Kidney epithelial cell (primary cell): ENCODE measurements at regions not wholly inside any gene's neighbourhood (a gene's known extent, or its start where the extent isn't known, plus 50 kb on each side); places are given as distances from the start of the nearest gene placed in this dataset.
"Not testable (repeated sequence)": the region's sequence is repeated elsewhere in the genome, so short reads cannot be mapped to it uniquely, and the experiment has no call there.

ENCODE experiments used
- DNase-seq: peaks from one replicate; pipeline ENCODE4 v3.0.0-alpha.2; 2010; ENCODE audit warnings: low read depth
- H3K27me3 ChIP-seq: 2 replicates; pipeline ENCODE4 v1.6.0; 2011; ENCODE audit warnings: low read length; ENCODE audit not compliant: control insufficient read depth, insufficient read depth
- H3K36me3 ChIP-seq: 2 replicates; pipeline ENCODE4 v1.5.1; 2011; ENCODE audit warnings: low read length; ENCODE audit not compliant: control insufficient read depth, insufficient read depth
- H3K4me3 ChIP-seq: 2 replicates; pipeline ENCODE4 v1.5.1; 2011; ENCODE audit warnings: low read depth, mild to moderate bottlenecking, control low read depth, low read length
- CTCF ChIP-seq: IDR thresholded peaks from 2 replicates; pipeline ENCODE4 v1.5.1; 2011; ENCODE audit warnings: mild to moderate bottlenecking, moderate library complexity, low read length, control low read depth, inconsistent platforms; ENCODE audit not compliant: insufficient read depth, poor library complexity, severe bottlenecking

GRCh38 chr4:15198070-15198727 lies 195.9 kb downstream of the CPEB2 start:
- no peaks in the 10 kb centered on the region for H3K27me3 ChIP-seq
- DNase-seq, result no peak

GRCh38 chr4:15201782-15202181 lies 199.5 kb downstream of the CPEB2 start:
- H3K36me3 ChIP-seq, result no peaks in the 10 kb centered on the region
- no peaks in the 10 kb centered on the region for H3K27me3 ChIP-seq
- DNase-seq, result no peak
- no peak for TF ChIP-seq CTCF
- H3K4me3 ChIP-seq, result no peak overlapping the region

More at GRCh38 chr4:15198070-15198727, 195.9 kb downstream of the CPEB2 start:
- Histone ChIP-seq H3K36me3 (no peaks in the 10 kb centered on the region), H3K4me3 (no peak overlapping the region)
- TF ChIP-seq CTCF, result no peak

GRCh38 chr4:15202481-15202880 lies 200.2 kb downstream of the CPEB2 start:
- no peaks in the 10 kb centered on the region for H3K36me3 ChIP-seq
- H3K4me3 ChIP-seq, result no peak overlapping the region
- TF ChIP-seq CTCF, result no peak
- no peaks in the 10 kb centered on the region for H3K27me3 ChIP-seq
- no peak for DNase-seq

GRCh38 chr4:15206526-15206925 lies 204.2 kb downstream of the CPEB2 start:
- not testable (repeated sequence) for DNase-seq, H3K4me3 ChIP-seq, H3K36me3 ChIP-seq, H3K27me3 ChIP-seq

GRCh38 chr4:15213302-15213970 lies 211.2 kb downstream of the CPEB2 start:
- no peak for TF ChIP-seq CTCF
- no peak for DNase-seq
- no peak overlapping the region for H3K4me3 ChIP-seq
- H3K27me3 ChIP-seq, result no peaks in the 10 kb centered on the region
- H3K36me3 ChIP-seq, result no peaks in the 10 kb centered on the region

- Histone ChIP-seq H3K36me3 (no peaks in the 10 kb centered on the region), H3K4me3 (no peak overlapping the region), H3K27me3 (no peaks in the 10 kb centered on the region)
- no peak for TF ChIP-seq CTCF
- DNase-seq, result no peak
Observed at GRCh38 chr4:15215109-15215508, 212.7 kb upstream of the C1QTNF7 start.
